GM18517 (cell line): ENCODE measurements at regions not wholly inside any gene's neighbourhood (a gene's known extent, or its start where the extent isn't known, plus 50 kb on each side); places are given as distances from the start of the nearest gene placed in this dataset.

Source experiments
- ATAC-seq: cut with Tn5 transposase; IDR thresholded peaks from one replicate; pipeline ENCODE4 v1.9.1; 2021; ENCODE audit warnings: mild to moderate bottlenecking, moderate library complexity; ENCODE audit not compliant: unreplicated experiment

GRCh38 chr6:44559486-44560270 is 172.2 kb downstream of the CDC5L start:
- no peak for ATAC-seq

GRCh38 chr6:44560458-44561059 is 173.1 kb downstream of the CDC5L start:
- no peak for ATAC-seq

GRCh38 chr6:44561060-44561623 is 173.6 kb downstream of the CDC5L start:
- ATAC-seq = no peak

GRCh38 chr6:44561832-44562665 is 174.5 kb downstream of the CDC5L start:
- ATAC-seq = no peak

GRCh38 chr6:44563397-44563796 is 175.9 kb downstream of the CDC5L start:
- ATAC-seq = no peak

GRCh38 chr6:44564906-44565524 is 177.5 kb downstream of the CDC5L start:
- no peak for ATAC-seq

GRCh38 chr6:44567406-44567805 is 179.9 kb downstream of the CDC5L start:
- no peak for ATAC-seq

- ATAC-seq = no peak
Measured at GRCh38 chr6:44569131-44569530, 181.6 kb downstream of the CDC5L start.

GRCh38 chr6:44569931-44570385 is 182.5 kb downstream of the CDC5L start:
- no peak for ATAC-seq

GRCh38 chr6:44571510-44571909 is 184.0 kb downstream of the CDC5L start:
- ATAC-seq = no peak

GRCh38 chr6:44572346-44572745 is 184.8 kb downstream of the CDC5L start:
- no peak for ATAC-seq

GRCh38 chr6:44575644-44576043 is 188.1 kb downstream of the CDC5L start:
- ATAC-seq = no peak

- no peak for ATAC-seq
Measured at GRCh38 chr6:44576132-44576631, 188.7 kb downstream of the CDC5L start.

- ATAC-seq = no peak
Measured at GRCh38 chr6:44580901-44581300, 193.4 kb downstream of the CDC5L start.

GRCh38 chr6:44582930-44583329 is 195.4 kb downstream of the CDC5L start:
- ATAC-seq = no peak

- no peak for ATAC-seq
Measured at GRCh38 chr6:44590471-44590870, 203.0 kb downstream of the CDC5L start.

- ATAC-seq = peak; percentile 53
Measured at GRCh38 chr6:44593539-44593944, 206.0 kb downstream of the CDC5L start.

- ATAC-seq = no peak
Measured at GRCh38 chr6:44594481-44594880, 207.0 kb downstream of the CDC5L start.

- no peak for ATAC-seq
Measured at GRCh38 chr6:44598679-44599078, 211.2 kb downstream of the CDC5L start.

- no peak for ATAC-seq
Measured at GRCh38 chr6:44599672-44600071, 212.2 kb downstream of the CDC5L start.
